H1 (cell line): ENCODE measurements at regions not wholly inside any gene's neighbourhood (a gene's known extent, or its start where the extent isn't known, plus 50 kb on each side); places are given as distances from the start of the nearest gene placed in this dataset.

Source experiments
- CTCF ChIA-PET: fragments of 300-600 bp; sonication (Branson Sonifier 250); formaldehyde crosslinking; loops from one replicate; lab custom pipeline; 2021; ENCODE audit not compliant: partially characterized antibody; lab: Charles Lee
- POLR2A ChIA-PET: fragments of 300-600 bp; sonication (Branson Sonifier 250); formaldehyde crosslinking; loops from one replicate; lab custom pipeline; 2021; ENCODE audit warnings: inconsistent platforms; ENCODE audit not compliant: partially characterized antibody; lab: Charles Lee
- DNase-seq, 2 experiments: peaks; one replicate each; pipeline versions ENCODE4 v3.0.0 to v3.0.0-alpha.2; 2010 to 2022; ENCODE audit warnings: low spot score in 2 of 2, low read depth in 1 of 2, mixed read lengths in 1 of 2
- FAIRE-seq: peaks from 2 replicates; lab custom pipeline; 2011; peaks lifted over from hg19 to GRCh38; lab: Jason Lieb, UNC
- H2AFZ ChIP-seq: 2 replicates; pipeline ENCODE4 v1.8.1; 2012; ENCODE audit warnings: low read length, inconsistent platforms
- H2AK5ac ChIP-seq: 2 replicates; pipeline ENCODE4 v1.6.1; 2013; ENCODE audit warnings: low read depth, low read length
- H2BK120ac ChIP-seq: replicated peaks from 2 replicates; pipeline ENCODE3; 2013; ENCODE audit warnings: low read depth, low read length, inconsistent platforms
- H2BK12ac ChIP-seq: 2 replicates; pipeline ENCODE4 v1.6.1; 2013; ENCODE audit warnings: low read depth, low read length
- H2BK15ac ChIP-seq: 2 replicates; pipeline ENCODE4 v1.6.1; 2013; ENCODE audit warnings: low read length
- H2BK20ac ChIP-seq: 2 replicates; pipeline ENCODE4 v1.6.1; 2013; ENCODE audit warnings: low read length
- H2BK5ac ChIP-seq: 2 replicates; pipeline ENCODE4 v1.6.1; 2013; ENCODE audit warnings: low read depth, low read length
- H3K14ac ChIP-seq: 2 replicates; pipeline ENCODE4 v1.6.1; 2013; ENCODE audit warnings: inconsistent platforms; ENCODE audit not compliant: insufficient read length
- H3K18ac ChIP-seq: 2 replicates; pipeline ENCODE4 v1.6.1; 2013; ENCODE audit warnings: low read length; ENCODE audit errors: extremely low read depth
- H3K23ac ChIP-seq: 2 replicates; pipeline ENCODE4 v1.6.1; 2013; ENCODE audit warnings: inconsistent platforms; ENCODE audit not compliant: insufficient read length
- H3K23me2 ChIP-seq: 2 replicates; pipeline ENCODE4 v1.6.1; 2013; ENCODE audit warnings: low read depth, low read length
- H3K27ac ChIP-seq: 2 replicates; pipeline ENCODE4 v1.6.1; 2011; ENCODE audit warnings: low read depth, low read length, inconsistent platforms
- H3K27me3 ChIP-seq, 4 experiments: replicated peaks in 1 of 4; 1 replicate in 1 of 4; 2 replicates in 3 of 4; pipeline versions ENCODE4 v1.6.1 to v1.8.1; 2011 to 2013; ENCODE audit warnings: low read length in 3 of 4, mild to moderate bottlenecking in 3 of 4, inconsistent platforms in 2 of 4, mixed read lengths in 2 of 4, moderate library complexity in 1 of 4; ENCODE audit not compliant: control insufficient read depth in 3 of 4, insufficient read depth in 3 of 4; ENCODE audit errors: extremely low read depth in 1 of 4
- H3K36me3 ChIP-seq, 4 experiments: 2 replicates each; pipeline versions ENCODE4 v1.6.1 to v1.8.1; 2011 to 2013; ENCODE audit warnings: mild to moderate bottlenecking in 4 of 4, low read length in 3 of 4, moderate library complexity in 2 of 4, control low read depth in 1 of 4, inconsistent platforms in 1 of 4; ENCODE audit not compliant: insufficient read depth in 4 of 4, control insufficient read depth in 2 of 4
- H3K4ac ChIP-seq: replicated peaks from 2 replicates; pipeline ENCODE3; 2013; ENCODE audit warnings: low read length, low read depth, mixed read lengths, inconsistent platforms; ENCODE audit not compliant: insufficient read length
- H3K4me1 ChIP-seq, 4 experiments: replicated peaks in 1 of 4; 1 replicate in 1 of 4; 2 replicates in 3 of 4; pipeline versions ENCODE4 v1.6.1 to v1.8.1; 2011 to 2013; ENCODE audit warnings: low read length in 3 of 4, inconsistent platforms in 2 of 4, mixed read lengths in 1 of 4; ENCODE audit not compliant: insufficient read depth in 4 of 4, control insufficient read depth in 3 of 4
- H3K4me2 ChIP-seq, 2 experiments: 2 replicates each; pipeline versions ENCODE4 v1.6.1 to v1.8.1; 2011 to 2013; ENCODE audit warnings: low read depth in 2 of 2, low read length in 2 of 2, control low read depth in 1 of 2, inconsistent platforms in 1 of 2, mild to moderate bottlenecking in 1 of 2; ENCODE audit not compliant: insufficient read depth in 1 of 2
- H3K4me3 ChIP-seq, 4 experiments: fragments of 200-600, 300-600 bp in 1 of 4; sonication (generic), shearing (Covaris generic), sonication (Bioruptor Twin) in 1 of 4; 2 replicates each; pipeline versions ENCODE4 v1.5.1 to v1.8.1; 2011 to 2016; ENCODE audit warnings: low read length in 4 of 4, low read depth in 3 of 4, control low read depth in 2 of 4, inconsistent platforms in 2 of 4, mild to moderate bottlenecking in 2 of 4, mixed read lengths in 1 of 4, moderate library complexity in 1 of 4; ENCODE audit not compliant: insufficient read depth in 2 of 4; ENCODE audit errors: extremely low read depth in 1 of 4
- H3K56ac ChIP-seq: replicated peaks from 2 replicates; pipeline ENCODE3; 2013; ENCODE audit warnings: low read depth, mild to moderate bottlenecking, mixed read lengths, low read length, inconsistent platforms; ENCODE audit not compliant: insufficient read length
- H3K79me1 ChIP-seq: 2 replicates; pipeline ENCODE4 v1.6.1; 2013; ENCODE audit warnings: low read depth, low read length, control low read depth
- H3K79me2 ChIP-seq, 2 experiments: 2 replicates each; pipeline versions ENCODE4 v1.6.1 to v1.8.1; 2012 to 2013; ENCODE audit warnings: low read length in 2 of 2, mild to moderate bottlenecking in 2 of 2, inconsistent platforms in 1 of 2; ENCODE audit not compliant: insufficient read depth in 2 of 2, control insufficient read depth in 1 of 2
- H3K9ac ChIP-seq, 4 experiments: replicated peaks in 1 of 4; 1 replicate in 1 of 4; 2 replicates in 3 of 4; pipeline versions ENCODE4 v1.6.1 to v1.8.1; 2011 to 2013; ENCODE audit warnings: low read depth in 3 of 4, low read length in 3 of 4, control low read depth in 2 of 4, mild to moderate bottlenecking in 2 of 4, moderate library complexity in 2 of 4, inconsistent platforms in 1 of 4; ENCODE audit errors: extremely low read depth in 1 of 4
- H3K9me3 ChIP-seq, 2 experiments: 2 replicates each; pipeline versions ENCODE4 v1.6.1 to v1.8.1; 2012 to 2013; ENCODE audit warnings: mild to moderate bottlenecking in 2 of 2, moderate library complexity in 2 of 2, control low read depth in 1 of 2, inconsistent platforms in 1 of 2, low read depth in 1 of 2, low read length in 1 of 2, mixed read lengths in 1 of 2; ENCODE audit not compliant: insufficient read depth in 2 of 2
- H4K20me1 ChIP-seq, 2 experiments: replicated peaks in 1 of 2; 2 replicates each; pipeline versions ENCODE3 to v1.8.1; 2011 to 2013; ENCODE audit warnings: inconsistent platforms in 2 of 2, low read length in 2 of 2, mild to moderate bottlenecking in 1 of 2; ENCODE audit not compliant: insufficient read depth in 2 of 2, control insufficient read depth in 1 of 2
- H4K5ac ChIP-seq: 2 replicates; pipeline ENCODE4 v1.6.1; 2013; ENCODE audit warnings: low read length, low read depth, mixed read lengths, inconsistent platforms; ENCODE audit not compliant: insufficient read length
- H4K8ac ChIP-seq: 2 replicates; pipeline ENCODE4 v1.8.0; 2013; ENCODE audit warnings: mild to moderate bottlenecking, moderate library complexity, low read length, inconsistent platforms; ENCODE audit not compliant: insufficient read depth; ENCODE audit errors: extremely low read depth
- H4K91ac ChIP-seq: replicated peaks from 2 replicates; pipeline ENCODE3; 2013; ENCODE audit warnings: low read length, mixed read lengths, inconsistent platforms; ENCODE audit not compliant: insufficient read length
- BCL11A ChIP-seq, 2 experiments: IDR thresholded peaks; one replicate each; pipeline ENCODE4 v1.6.1; 2011; ENCODE audit warnings: low read depth in 2 of 2, low read length in 2 of 2, mild to moderate bottlenecking in 2 of 2
- CHD2 ChIP-seq: IDR thresholded peaks from 2 replicates; pipeline ENCODE4 v1.6.1; 2012; ENCODE audit warnings: low read length, improper control_type of control experiment
- CTCF ChIP-seq, 3 experiments: IDR thresholded peaks; 1 replicate in 2 of 3; 2 replicates in 1 of 3; pipeline versions ENCODE4 v1.5.1 to v1.6.1; 2011; ENCODE audit warnings: low read length in 3 of 3, mild to moderate bottlenecking in 3 of 3, inconsistent platforms in 2 of 3, low read depth in 1 of 3, moderate library complexity in 1 of 3; ENCODE audit not compliant: insufficient read depth in 1 of 3; ENCODE audit errors: control extremely low read depth in 1 of 3
- JUN ChIP-seq: IDR thresholded peaks from 2 replicates; pipeline ENCODE4 v1.6.1; 2011; ENCODE audit warnings: low read depth, mild to moderate bottlenecking, improper control_type of control experiment, low read length
- NANOG ChIP-seq: IDR thresholded peaks from 2 replicates; pipeline ENCODE4 v1.6.1; 2011; ENCODE audit warnings: low read length, low read depth, mild to moderate bottlenecking, inconsistent platforms; ENCODE audit not compliant: insufficient read depth, poor library complexity, severe bottlenecking
- RFX5 ChIP-seq: IDR thresholded peaks from 2 replicates; pipeline ENCODE4 v1.6.1; 2011; ENCODE audit warnings: low read depth, low read length, improper control_type of control experiment, borderline replicate concordance
- RNF2 ChIP-seq: fragments of 200-900, 300-1000 bp; sonication (generic); IDR thresholded peaks from 2 replicates; pipeline ENCODE4 v1.7.1; 2016; ENCODE audit warnings: borderline replicate concordance, low read depth, mild to moderate bottlenecking, antibody characterized with exemption, low read length; ENCODE audit not compliant: poor library complexity, severe bottlenecking; ENCODE audit errors: missing control alignments
- TCF12 ChIP-seq: IDR thresholded peaks from 2 replicates; pipeline ENCODE4 v1.6.1; 2011; ENCODE audit warnings: low read depth, mild to moderate bottlenecking, low read length
- TEAD4 ChIP-seq: IDR thresholded peaks from 2 replicates; pipeline ENCODE4 v1.6.1; 2012; ENCODE audit warnings: low read depth, low read length, inconsistent platforms, mixed read lengths
- ZNF274 ChIP-seq: IDR thresholded peaks from 2 replicates; pipeline ENCODE4 v1.7.0; 2012; ENCODE audit warnings: low read length, borderline replicate concordance; ENCODE audit errors: extremely low read depth
- WGBS, 2 experiments: shearing (Covaris generic) in 1 of 2; methylation state at CpG; one replicate each; pipeline versions ENCODE4 v1.1.6 to v1.1.7; 2013 to 2015; ENCODE audit warnings: low lambda C conversion rate in 2 of 2, mixed read lengths in 2 of 2, inconsistent platforms in 1 of 2, low coverage in 1 of 2, missing lambda C conversion rate in 1 of 2; ENCODE audit not compliant: insufficient replicate concordance in 2 of 2, insufficient coverage in 1 of 2, insufficient read length in 1 of 2; ENCODE audit errors: extremely low coverage in 1 of 2, missing lambda C conversion rate in 1 of 2; 5-methylcytosine and 5-hydroxymethylcytosine counted together
- TF ChIP-seq, protein P1 (sequence below): IDR thresholded peaks from 2 replicates; pipeline ENCODE4 v1.6.1; 2011; ENCODE audit warnings: low read depth, mild to moderate bottlenecking, low read length; ENCODE audit not compliant: insufficient read depth

DNA sequence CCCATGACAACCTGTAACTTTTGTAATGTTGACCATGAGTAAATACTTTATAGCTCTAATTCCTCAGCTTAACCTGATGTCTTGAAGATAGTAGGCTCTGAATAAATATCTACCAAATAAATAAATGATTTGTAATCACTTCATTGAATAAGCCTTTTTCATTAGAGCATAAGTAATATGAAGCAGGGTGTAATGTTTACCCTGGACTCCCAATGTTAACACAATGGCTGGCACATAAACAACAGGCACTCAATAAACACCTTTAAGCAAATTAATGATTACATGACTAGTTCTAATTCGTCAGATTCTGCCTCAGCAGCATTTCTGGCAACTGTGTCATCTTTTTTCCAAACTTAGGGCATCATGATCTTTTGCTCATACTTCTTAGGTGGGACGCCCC, 396.3 kb downstream of the LIG4 start:
- no peak overlapping the region for H3K4me2 ChIP-seq
- POLR2A ChIA-PET = no interaction called here
- H2BK5ac ChIP-seq = no peak overlapping the region
- TF ChIP-seq CHD2 (no peak), JUN (no peak), RNF2 (no peak), RFX5 (no peak), ZNF274 (no peak), BCL11A (IDR thresholded peaks at IDR 0.05; ENCODE audit: low read depth in 2 of 2, low read length in 2 of 2) (no peak), TEAD4 (no peak), CTCF (IDR thresholded peaks at IDR 0.05; ENCODE audit: control extremely low read depth in 1 of 3, insufficient read depth in 1 of 3, low read depth in 1 of 3, low read length in 3 of 3) (no peak), NANOG (no peak), TCF12 (no peak)
- TF ChIP-seq, protein P1, sequence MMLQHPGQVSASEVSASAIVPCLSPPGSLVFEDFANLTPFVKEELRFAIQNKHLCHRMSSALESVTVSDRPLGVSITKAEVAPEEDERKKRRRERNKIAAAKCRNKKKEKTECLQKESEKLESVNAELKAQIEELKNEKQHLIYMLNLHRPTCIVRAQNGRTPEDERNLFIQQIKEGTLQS = no peak

More for the DNA sequence above, 396.3 kb downstream of the LIG4 start:
- Histone ChIP-seq H3K4me3 (no peak overlapping the region), H3K18ac (no peak overlapping the region), H3K4me1 (peaks cover 0 to 17% (median 11%) of the 10 kb centered on the region in 4 experiments; a peak in 4 of 7 replicates), H2AFZ (no peak overlapping the region), H4K20me1 (no peaks in the 10 kb centered on the region), H3K36me3 (no peaks in the 10 kb centered on the region), H2BK20ac (no peak overlapping the region), H3K79me2 (peaks cover 0 to 2% of the 10 kb centered on the region in 2 experiments; a peak in 1 of 4 replicates), H3K4ac (no peak overlapping the region), H4K8ac (no peak overlapping the region), H4K91ac (no peak overlapping the region), H3K9ac (no peak overlapping the region), H3K56ac (no peak overlapping the region), H2BK15ac (no peak overlapping the region), H3K14ac (no peak overlapping the region), H4K5ac (no peak overlapping the region), H3K27me3 (no peaks in the 10 kb centered on the region), H3K27ac (no peak overlapping the region), H2AK5ac (no peak overlapping the region), H2BK12ac (no peak overlapping the region), H3K9me3 (no peaks in the 10 kb centered on the region), H3K23ac (no peak overlapping the region), H3K23me2 (no peaks in the 10 kb centered on the region; the same call in 1 of the 2 replicates), H2BK120ac (no peak overlapping the region), H3K79me1 (no peaks in the 10 kb centered on the region)
- DNase-seq = no peak
- CTCF ChIA-PET = no interaction called here
- FAIRE-seq = no peak
- 84% methylated on average over 2 of the region's 2 CpGs; no CpG with 5 or more reads in 1 of the 2 experiments for WGBS, 2 experiments
